Liver (tissue), 3 donors: ENCODE measurements at regions not wholly inside any gene's neighbourhood (a gene's known extent, or its start where the extent isn't known, plus 50 kb on each side); places are given as distances from the start of the nearest gene placed in this dataset.

Source experiments
- RXRA ChIP-seq, 2 donors: IDR thresholded peaks; 2 replicates each; pipeline ENCODE4 v1.6.1; 2017 to 2018; ENCODE audit warnings: antibody characterized with exemption in 2 of 2, mild to moderate bottlenecking in 1 of 2
- TF ChIP-seq, protein P1 (sequence below): fragments of 150-350 bp; IDR thresholded peaks from 2 replicates; pipeline ENCODE4 v1.5.1; 2017; ENCODE audit warnings: improper control_type of control experiment, low read depth, low read length; ENCODE audit not compliant: missing input control
- donor health status: healthy.
- donor health status: healthy.

DNA sequence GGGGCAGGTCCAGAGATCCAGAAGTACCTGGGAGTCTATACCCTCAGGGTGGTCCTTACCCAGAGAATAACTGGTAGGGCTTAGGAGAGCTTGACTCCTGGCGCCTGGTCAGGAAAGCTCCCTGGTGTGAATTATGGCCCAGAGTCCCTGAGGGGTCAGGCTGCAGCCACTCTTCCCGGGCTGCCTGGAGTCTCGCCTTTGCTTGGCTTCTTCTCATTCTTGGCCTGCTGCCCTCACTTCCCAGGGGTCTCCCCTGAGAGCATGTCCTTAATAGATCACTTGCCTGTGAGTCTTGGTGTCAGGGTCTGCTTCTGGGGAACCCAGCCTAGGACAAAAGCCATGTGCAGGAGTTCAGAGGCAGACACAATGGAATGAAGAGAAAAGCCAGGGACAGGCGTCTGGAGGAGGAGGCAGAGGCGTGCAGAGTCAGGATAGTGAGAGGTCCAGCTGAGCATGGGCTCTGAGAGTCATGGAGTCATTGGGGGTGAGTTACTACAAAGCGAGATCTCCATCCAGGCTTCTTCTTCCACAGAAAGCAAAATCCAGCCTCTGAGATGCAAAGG, 212.3 kb downstream of the TFAP2C start:
- TF ChIP-seq, protein P1, sequence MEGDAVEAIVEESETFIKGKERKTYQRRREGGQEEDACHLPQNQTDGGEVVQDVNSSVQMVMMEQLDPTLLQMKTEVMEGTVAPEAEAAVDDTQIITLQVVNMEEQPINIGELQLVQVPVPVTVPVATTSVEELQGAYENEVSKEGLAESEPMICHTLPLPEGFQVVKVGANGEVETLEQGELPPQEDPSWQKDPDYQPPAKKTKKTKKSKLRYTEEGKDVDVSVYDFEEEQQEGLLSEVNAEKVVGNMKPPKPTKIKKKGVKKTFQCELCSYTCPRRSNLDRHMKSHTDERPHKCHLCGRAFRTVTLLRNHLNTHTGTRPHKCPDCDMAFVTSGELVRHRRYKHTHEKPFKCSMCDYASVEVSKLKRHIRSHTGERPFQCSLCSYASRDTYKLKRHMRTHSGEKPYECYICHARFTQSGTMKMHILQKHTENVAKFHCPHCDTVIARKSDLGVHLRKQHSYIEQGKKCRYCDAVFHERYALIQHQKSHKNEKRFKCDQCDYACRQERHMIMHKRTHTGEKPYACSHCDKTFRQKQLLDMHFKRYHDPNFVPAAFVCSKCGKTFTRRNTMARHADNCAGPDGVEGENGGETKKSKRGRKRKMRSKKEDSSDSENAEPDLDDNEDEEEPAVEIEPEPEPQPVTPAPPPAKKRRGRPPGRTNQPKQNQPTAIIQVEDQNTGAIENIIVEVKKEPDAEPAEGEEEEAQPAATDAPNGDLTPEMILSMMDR, result no peak
- TF ChIP-seq RXRA (IDR thresholded peaks at IDR 0.05), result no peak
